C4-2B (cell line): ENCODE measurements at regions not wholly inside any gene's neighbourhood (a gene's known extent, or its start where the extent isn't known, plus 50 kb on each side); places are given as distances from the start of the nearest gene placed in this dataset.

Experiments
- ZFX ChIP-seq: fragments of 450-650 bp; IDR thresholded peaks from 2 replicates; pipeline ENCODE4 v1.6.1; 2017
- TF ChIP-seq, protein P1 (sequence below): fragments of 450-650 bp; conservative IDR thresholded peaks from 2 replicates; pipeline ENCODE4 v1.5.1; 2017; ENCODE audit warnings: mild to moderate bottlenecking

- TF ChIP-seq, protein P1, sequence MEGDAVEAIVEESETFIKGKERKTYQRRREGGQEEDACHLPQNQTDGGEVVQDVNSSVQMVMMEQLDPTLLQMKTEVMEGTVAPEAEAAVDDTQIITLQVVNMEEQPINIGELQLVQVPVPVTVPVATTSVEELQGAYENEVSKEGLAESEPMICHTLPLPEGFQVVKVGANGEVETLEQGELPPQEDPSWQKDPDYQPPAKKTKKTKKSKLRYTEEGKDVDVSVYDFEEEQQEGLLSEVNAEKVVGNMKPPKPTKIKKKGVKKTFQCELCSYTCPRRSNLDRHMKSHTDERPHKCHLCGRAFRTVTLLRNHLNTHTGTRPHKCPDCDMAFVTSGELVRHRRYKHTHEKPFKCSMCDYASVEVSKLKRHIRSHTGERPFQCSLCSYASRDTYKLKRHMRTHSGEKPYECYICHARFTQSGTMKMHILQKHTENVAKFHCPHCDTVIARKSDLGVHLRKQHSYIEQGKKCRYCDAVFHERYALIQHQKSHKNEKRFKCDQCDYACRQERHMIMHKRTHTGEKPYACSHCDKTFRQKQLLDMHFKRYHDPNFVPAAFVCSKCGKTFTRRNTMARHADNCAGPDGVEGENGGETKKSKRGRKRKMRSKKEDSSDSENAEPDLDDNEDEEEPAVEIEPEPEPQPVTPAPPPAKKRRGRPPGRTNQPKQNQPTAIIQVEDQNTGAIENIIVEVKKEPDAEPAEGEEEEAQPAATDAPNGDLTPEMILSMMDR: no peak
- TF ChIP-seq ZFX: no peak
Measured at GRCh38 chr5:2642684-2643345, 108.7 kb downstream of the IRX2 start.
